Osteoblast (primary cell): ENCODE measurements at regions not wholly inside any gene's neighbourhood (a gene's known extent, or its start where the extent isn't known, plus 50 kb on each side); places are given as distances from the start of the nearest gene placed in this dataset.

Experiments
- DNase-seq: peaks from one replicate; pipeline ENCODE4 v3.0.0; 2011; ENCODE audit warnings: low spot score, mixed read lengths; ENCODE audit not compliant: insufficient read length; ENCODE audit errors: missing footprints
- H2AFZ ChIP-seq: 2 replicates; pipeline ENCODE4 v1.6.0; 2011; ENCODE audit warnings: mild to moderate bottlenecking, low read length
- H3K27ac ChIP-seq: 2 replicates; pipeline ENCODE4 v1.5.1; 2011; ENCODE audit warnings: mild to moderate bottlenecking, low read depth, low read length, moderate library complexity
- H3K27me3 ChIP-seq: 2 replicates; pipeline ENCODE4 v1.6.0; 2012; ENCODE audit warnings: mild to moderate bottlenecking, control low read depth, inconsistent platforms, low read length, moderate library complexity; ENCODE audit not compliant: insufficient read depth
- H3K36me3 ChIP-seq: 2 replicates; pipeline ENCODE4 v1.5.1; 2011; ENCODE audit warnings: mild to moderate bottlenecking, low read length, control low read depth, moderate library complexity; ENCODE audit not compliant: insufficient read depth
- H3K4me1 ChIP-seq: 2 replicates; pipeline ENCODE4 v1.5.1; 2011; ENCODE audit warnings: mild to moderate bottlenecking, low read length, control low read depth, moderate library complexity; ENCODE audit not compliant: insufficient read depth
- H3K4me2 ChIP-seq: 2 replicates; pipeline ENCODE4 v1.6.0; 2011; ENCODE audit warnings: mild to moderate bottlenecking, low read length; ENCODE audit not compliant: insufficient read depth
- H3K4me3 ChIP-seq: fragments of 200-600 bp; sonication (generic); 3 replicates; pipeline ENCODE4 v1.5.1; 2012; ENCODE audit warnings: mild to moderate bottlenecking, low read length, inconsistent platforms; ENCODE audit not compliant: insufficient read depth
- H3K79me2 ChIP-seq: 2 replicates; pipeline ENCODE4 v1.6.0; 2012; ENCODE audit warnings: mild to moderate bottlenecking, low read length, control low read depth, inconsistent platforms; ENCODE audit not compliant: insufficient read depth
- H3K9me3 ChIP-seq: 2 replicates; pipeline ENCODE4 v1.5.1; 2011; ENCODE audit warnings: low read depth, low read length, control low read depth
- H4K20me1 ChIP-seq: 2 replicates; pipeline ENCODE4 v1.6.0; 2012; ENCODE audit warnings: mild to moderate bottlenecking, low read length, control low read depth; ENCODE audit not compliant: insufficient read depth
- TF ChIP-seq, protein P1 (sequence below): IDR thresholded peaks from 2 replicates; pipeline ENCODE4 v1.5.1; 2011; ENCODE audit warnings: mild to moderate bottlenecking, low read depth, low read length, moderate library complexity; ENCODE audit errors: extremely low read depth

- no peaks in the 10 kb centered on the region for H3K27me3 ChIP-seq
- TF ChIP-seq, protein P1, sequence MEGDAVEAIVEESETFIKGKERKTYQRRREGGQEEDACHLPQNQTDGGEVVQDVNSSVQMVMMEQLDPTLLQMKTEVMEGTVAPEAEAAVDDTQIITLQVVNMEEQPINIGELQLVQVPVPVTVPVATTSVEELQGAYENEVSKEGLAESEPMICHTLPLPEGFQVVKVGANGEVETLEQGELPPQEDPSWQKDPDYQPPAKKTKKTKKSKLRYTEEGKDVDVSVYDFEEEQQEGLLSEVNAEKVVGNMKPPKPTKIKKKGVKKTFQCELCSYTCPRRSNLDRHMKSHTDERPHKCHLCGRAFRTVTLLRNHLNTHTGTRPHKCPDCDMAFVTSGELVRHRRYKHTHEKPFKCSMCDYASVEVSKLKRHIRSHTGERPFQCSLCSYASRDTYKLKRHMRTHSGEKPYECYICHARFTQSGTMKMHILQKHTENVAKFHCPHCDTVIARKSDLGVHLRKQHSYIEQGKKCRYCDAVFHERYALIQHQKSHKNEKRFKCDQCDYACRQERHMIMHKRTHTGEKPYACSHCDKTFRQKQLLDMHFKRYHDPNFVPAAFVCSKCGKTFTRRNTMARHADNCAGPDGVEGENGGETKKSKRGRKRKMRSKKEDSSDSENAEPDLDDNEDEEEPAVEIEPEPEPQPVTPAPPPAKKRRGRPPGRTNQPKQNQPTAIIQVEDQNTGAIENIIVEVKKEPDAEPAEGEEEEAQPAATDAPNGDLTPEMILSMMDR: no peak
- H3K9me3 ChIP-seq: no peaks in the 10 kb centered on the region
- no peak overlapping the region for H3K27ac ChIP-seq
- H3K4me1 ChIP-seq: no peaks in the 10 kb centered on the region
- no peak for DNase-seq
- H3K36me3 ChIP-seq: no peaks in the 10 kb centered on the region
- H3K4me3 ChIP-seq: no peak overlapping the region
- H3K4me2 ChIP-seq: no peak overlapping the region
- H4K20me1 ChIP-seq: no peaks in the 10 kb centered on the region
- H2AFZ ChIP-seq: no peak overlapping the region
- no peaks in the 10 kb centered on the region for H3K79me2 ChIP-seq
Measured at GRCh38 chr12:66739266-66739665, 60.4 kb upstream of the GRIP1 start.

- DNase-seq: no peak
- no peaks in the 10 kb centered on the region for H3K9me3 ChIP-seq
- no peaks in the 10 kb centered on the region for H3K4me1 ChIP-seq
- H3K27ac ChIP-seq: no peak overlapping the region
- H2AFZ ChIP-seq: no peak overlapping the region
- TF ChIP-seq, protein P1: no peak
- H3K4me2 ChIP-seq: no peak overlapping the region
- no peaks in the 10 kb centered on the region for H3K27me3 ChIP-seq
- H4K20me1 ChIP-seq: no peaks in the 10 kb centered on the region
- H3K36me3 ChIP-seq: no peaks in the 10 kb centered on the region
- no peak overlapping the region for H3K4me3 ChIP-seq
- no peaks in the 10 kb centered on the region for H3K79me2 ChIP-seq
Measured at GRCh38 chr12:66739940-66740651, 61.2 kb upstream of the GRIP1 start.

GRCh38 chr12:66740732-66741131 is 61.9 kb upstream of the GRIP1 start:
- H3K9me3 ChIP-seq: no peaks in the 10 kb centered on the region
- no peak overlapping the region for H2AFZ ChIP-seq
- no peak overlapping the region for H3K4me3 ChIP-seq
- no peaks in the 10 kb centered on the region for H4K20me1 ChIP-seq
- no peaks in the 10 kb centered on the region for H3K79me2 ChIP-seq
- H3K27ac ChIP-seq: no peak overlapping the region
- TF ChIP-seq, protein P1: no peak
- H3K4me1 ChIP-seq: no peaks in the 10 kb centered on the region
- H3K27me3 ChIP-seq: no peaks in the 10 kb centered on the region
- no peak overlapping the region for H3K4me2 ChIP-seq
- no peaks in the 10 kb centered on the region for H3K36me3 ChIP-seq
- DNase-seq: no peak

DNA sequence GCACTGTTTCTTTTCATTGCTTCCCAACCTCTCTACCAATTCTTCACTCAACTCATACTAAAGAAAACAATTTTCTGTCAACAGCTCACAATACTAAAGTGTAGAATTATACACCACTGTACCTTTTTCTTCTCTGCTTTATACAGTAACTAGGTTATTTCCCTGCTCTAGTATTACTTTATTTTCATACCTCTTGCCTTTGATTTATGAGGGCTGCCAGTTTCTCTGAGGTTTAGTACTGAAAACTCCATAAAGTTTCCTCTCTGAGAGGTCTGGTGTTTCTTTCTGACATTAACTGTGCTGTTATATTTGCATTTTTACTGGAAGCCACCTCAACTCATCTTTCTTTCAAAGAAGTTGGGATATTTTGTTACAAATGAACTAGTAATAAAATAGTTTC is 63.0 kb upstream of the GRIP1 start:
- Histone ChIP-seq H3K4me1 (no peaks in the 10 kb centered on the region), H3K4me2 (no peak overlapping the region), H3K79me2 (no peaks in the 10 kb centered on the region), H2AFZ (no peak overlapping the region), H4K20me1 (no peaks in the 10 kb centered on the region), H3K36me3 (no peaks in the 10 kb centered on the region), H3K4me3 (no peak overlapping the region), H3K27me3 (no peaks in the 10 kb centered on the region), H3K27ac (no peak overlapping the region), H3K9me3 (no peaks in the 10 kb centered on the region)
- TF ChIP-seq, protein P1: no peak
- no peak for DNase-seq
